Osteoblast (primary cell): ENCODE measurements at regions not wholly inside any gene's neighbourhood (a gene's known extent, or its start where the extent isn't known, plus 50 kb on each side); places are given as distances from the start of the nearest gene placed in this dataset.

Experiments
- DNase-seq: peaks from one replicate; pipeline ENCODE4 v3.0.0; 2011; ENCODE audit warnings: low spot score, mixed read lengths; ENCODE audit not compliant: insufficient read length; ENCODE audit errors: missing footprints
- H2AFZ ChIP-seq: 2 replicates; pipeline ENCODE4 v1.6.0; 2011; ENCODE audit warnings: mild to moderate bottlenecking, low read length
- H3K27ac ChIP-seq: 2 replicates; pipeline ENCODE4 v1.5.1; 2011; ENCODE audit warnings: mild to moderate bottlenecking, low read depth, low read length, moderate library complexity
- H3K27me3 ChIP-seq: 2 replicates; pipeline ENCODE4 v1.6.0; 2012; ENCODE audit warnings: mild to moderate bottlenecking, control low read depth, inconsistent platforms, low read length, moderate library complexity; ENCODE audit not compliant: insufficient read depth
- H3K36me3 ChIP-seq: 2 replicates; pipeline ENCODE4 v1.5.1; 2011; ENCODE audit warnings: mild to moderate bottlenecking, low read length, control low read depth, moderate library complexity; ENCODE audit not compliant: insufficient read depth
- H3K4me1 ChIP-seq: 2 replicates; pipeline ENCODE4 v1.5.1; 2011; ENCODE audit warnings: mild to moderate bottlenecking, low read length, control low read depth, moderate library complexity; ENCODE audit not compliant: insufficient read depth
- H3K4me2 ChIP-seq: 2 replicates; pipeline ENCODE4 v1.6.0; 2011; ENCODE audit warnings: mild to moderate bottlenecking, low read length; ENCODE audit not compliant: insufficient read depth
- H3K4me3 ChIP-seq: fragments of 200-600 bp; sonication (generic); 3 replicates; pipeline ENCODE4 v1.5.1; 2012; ENCODE audit warnings: mild to moderate bottlenecking, low read length, inconsistent platforms; ENCODE audit not compliant: insufficient read depth
- H3K79me2 ChIP-seq: 2 replicates; pipeline ENCODE4 v1.6.0; 2012; ENCODE audit warnings: mild to moderate bottlenecking, low read length, control low read depth, inconsistent platforms; ENCODE audit not compliant: insufficient read depth
- H3K9me3 ChIP-seq: 2 replicates; pipeline ENCODE4 v1.5.1; 2011; ENCODE audit warnings: low read depth, low read length, control low read depth
- H4K20me1 ChIP-seq: 2 replicates; pipeline ENCODE4 v1.6.0; 2012; ENCODE audit warnings: mild to moderate bottlenecking, low read length, control low read depth; ENCODE audit not compliant: insufficient read depth
- TF ChIP-seq, protein P1 (sequence below): IDR thresholded peaks from 2 replicates; pipeline ENCODE4 v1.5.1; 2011; ENCODE audit warnings: mild to moderate bottlenecking, low read depth, low read length, moderate library complexity; ENCODE audit errors: extremely low read depth

DNA sequence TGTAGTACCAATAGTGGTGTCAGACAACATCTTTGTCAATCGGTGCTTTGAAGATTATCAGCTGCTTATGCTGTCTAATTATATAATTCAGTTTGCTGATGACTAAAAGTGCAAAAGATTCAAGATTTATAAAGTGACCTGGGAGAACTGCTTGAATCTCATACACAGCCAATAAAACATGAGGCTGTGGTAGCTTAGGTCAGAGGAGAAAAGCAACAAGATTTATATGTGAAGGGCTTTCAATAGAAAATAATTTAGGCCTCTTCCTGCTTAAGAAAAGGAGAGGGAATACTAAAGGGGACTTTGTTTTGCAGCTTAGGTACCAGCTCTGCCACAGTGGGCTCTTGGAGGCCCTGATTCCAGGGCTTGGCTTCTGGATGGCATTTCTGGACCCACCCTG lies 111.0 kb upstream of the MAD2L1 start:
- Histone ChIP-seq H3K79me2 (no peaks in the 10 kb centered on the region), H3K36me3 (no peaks in the 10 kb centered on the region), H2AFZ (no peak overlapping the region), H3K27me3 (no peaks in the 10 kb centered on the region), H3K27ac (no peak overlapping the region), H3K4me2 (no peak overlapping the region), H3K9me3 (no peaks in the 10 kb centered on the region), H3K4me3 (no peak overlapping the region), H3K4me1 (no peaks in the 10 kb centered on the region), H4K20me1 (no peaks in the 10 kb centered on the region)
- TF ChIP-seq, protein P1, sequence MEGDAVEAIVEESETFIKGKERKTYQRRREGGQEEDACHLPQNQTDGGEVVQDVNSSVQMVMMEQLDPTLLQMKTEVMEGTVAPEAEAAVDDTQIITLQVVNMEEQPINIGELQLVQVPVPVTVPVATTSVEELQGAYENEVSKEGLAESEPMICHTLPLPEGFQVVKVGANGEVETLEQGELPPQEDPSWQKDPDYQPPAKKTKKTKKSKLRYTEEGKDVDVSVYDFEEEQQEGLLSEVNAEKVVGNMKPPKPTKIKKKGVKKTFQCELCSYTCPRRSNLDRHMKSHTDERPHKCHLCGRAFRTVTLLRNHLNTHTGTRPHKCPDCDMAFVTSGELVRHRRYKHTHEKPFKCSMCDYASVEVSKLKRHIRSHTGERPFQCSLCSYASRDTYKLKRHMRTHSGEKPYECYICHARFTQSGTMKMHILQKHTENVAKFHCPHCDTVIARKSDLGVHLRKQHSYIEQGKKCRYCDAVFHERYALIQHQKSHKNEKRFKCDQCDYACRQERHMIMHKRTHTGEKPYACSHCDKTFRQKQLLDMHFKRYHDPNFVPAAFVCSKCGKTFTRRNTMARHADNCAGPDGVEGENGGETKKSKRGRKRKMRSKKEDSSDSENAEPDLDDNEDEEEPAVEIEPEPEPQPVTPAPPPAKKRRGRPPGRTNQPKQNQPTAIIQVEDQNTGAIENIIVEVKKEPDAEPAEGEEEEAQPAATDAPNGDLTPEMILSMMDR = no peak
- no peak for DNase-seq

DNA sequence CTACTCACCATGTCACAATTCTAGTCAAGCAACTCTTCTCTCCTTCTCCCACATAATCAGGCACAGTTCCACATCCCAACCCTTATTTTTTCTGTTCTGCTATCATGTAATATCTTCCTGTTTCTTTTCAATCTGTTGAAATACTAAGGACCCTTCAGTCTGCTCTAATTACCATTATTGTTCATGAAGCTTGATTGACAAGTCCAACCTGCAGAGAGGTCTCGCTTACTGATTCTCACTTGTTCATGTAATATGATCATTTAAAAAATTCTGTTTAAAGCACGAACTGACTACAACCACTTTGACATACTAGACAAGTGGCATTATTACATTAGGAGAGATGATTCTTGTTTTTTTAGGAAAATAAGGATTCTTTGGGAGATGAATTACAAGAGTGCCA lies 108.6 kb upstream of the MAD2L1 start:
- no peaks in the 10 kb centered on the region for H3K9me3 ChIP-seq
- no peaks in the 10 kb centered on the region for H3K79me2 ChIP-seq
- H3K4me2 ChIP-seq = no peak overlapping the region
- no peaks in the 10 kb centered on the region for H4K20me1 ChIP-seq
- no peaks in the 10 kb centered on the region for H3K4me1 ChIP-seq
- H3K4me3 ChIP-seq = no peak overlapping the region
- TF ChIP-seq, protein P1 = no peak
- no peak overlapping the region for H2AFZ ChIP-seq
- H3K27me3 ChIP-seq = no peaks in the 10 kb centered on the region
- DNase-seq = no peak
- no peaks in the 10 kb centered on the region for H3K36me3 ChIP-seq
- H3K27ac ChIP-seq = no peak overlapping the region

GRCh38 chr4:120163895-120164294 lies 97.2 kb upstream of the MAD2L1 start:
- Histone ChIP-seq H3K9me3 (no peaks in the 10 kb centered on the region), H3K36me3 (no peaks in the 10 kb centered on the region)

GRCh38 chr4:120158841-120159463 lies 92.3 kb upstream of the MAD2L1 start:
- Histone ChIP-seq H3K79me2 (no peaks in the 10 kb centered on the region), H3K4me3 (no peak overlapping the region), H3K27me3 (no peaks in the 10 kb centered on the region), H3K4me2 (no peak overlapping the region), H3K9me3 (no peaks in the 10 kb centered on the region), H3K27ac (no peak overlapping the region), H2AFZ (no peak overlapping the region), H3K4me1 (no peaks in the 10 kb centered on the region), H3K36me3 (no peaks in the 10 kb centered on the region), H4K20me1 (no peaks in the 10 kb centered on the region)
- DNase-seq = no peak
- TF ChIP-seq, protein P1 = no peak

More at GRCh38 chr4:120163895-120164294, 97.2 kb upstream of the MAD2L1 start:
- Histone ChIP-seq H3K4me3 (no peak overlapping the region), H3K27ac (no peak overlapping the region), H3K27me3 (no peaks in the 10 kb centered on the region), H3K4me2 (no peak overlapping the region), H2AFZ (no peak overlapping the region), H3K4me1 (no peaks in the 10 kb centered on the region), H3K79me2 (no peaks in the 10 kb centered on the region), H4K20me1 (no peaks in the 10 kb centered on the region)
- TF ChIP-seq, protein P1 = no peak
- DNase-seq = no peak
